ENCODE measurements at regions not wholly inside any gene's neighbourhood (a gene's known extent, or its start where the extent isn't known, plus 50 kb on each side); places are given as distances from the start of the nearest gene placed in this dataset.

DNA sequence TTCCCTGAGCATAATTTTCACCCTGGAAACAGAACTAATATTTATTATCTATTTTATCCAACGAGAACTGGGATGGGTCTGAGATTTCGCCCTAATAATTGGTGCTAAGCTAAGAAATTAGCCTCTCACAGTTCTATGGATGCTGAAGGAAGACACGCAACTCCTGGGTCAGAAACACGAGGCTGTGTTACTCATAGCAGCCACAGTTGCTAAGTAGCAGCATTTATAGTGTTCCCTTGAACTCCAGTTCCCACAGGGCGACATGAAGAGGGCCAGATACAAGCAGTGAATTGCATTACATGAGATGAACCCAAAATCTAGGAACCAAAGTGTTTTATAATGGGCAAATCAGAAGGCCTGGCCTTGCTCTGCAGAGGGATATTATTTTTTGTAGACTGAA is 109.8 kb upstream of the AGR3 start:
- Mint-ChIP-seq H3K27me3 (ENCODE audit: low read depth) (no peaks in the 10 kb centered on the region), H3K9me3 (peaks cover 11% of the 10 kb centered on the region), H3K27ac (ENCODE audit: unreplicated experiment) (no peak overlapping the region)

DNA sequence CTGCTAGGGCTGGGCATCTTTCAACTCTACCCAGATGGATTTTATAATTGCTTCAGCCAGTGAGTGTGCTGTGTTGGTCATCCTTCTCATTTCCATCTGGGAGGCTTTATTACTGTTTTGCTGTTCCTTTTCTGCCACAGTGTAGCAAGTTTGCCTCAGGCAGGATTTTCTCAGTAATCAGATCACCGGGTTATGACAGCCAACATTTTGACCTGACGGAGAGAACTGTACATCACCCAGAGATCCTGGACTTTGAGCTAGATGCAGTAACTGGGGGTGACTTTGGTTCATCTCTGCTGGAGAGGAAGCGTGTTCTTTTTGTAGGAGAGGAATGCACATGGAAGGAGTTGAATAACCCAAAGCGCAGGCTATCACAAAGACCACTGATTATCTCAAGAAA is 111.8 kb upstream of the AGR3 start:
- no peak for DNase-seq (ENCODE audit: low read depth, low spot score)
- H3K4me3 Mint-ChIP-seq, result no peak overlapping the region
- H3K27ac Mint-ChIP-seq (ENCODE audit: unreplicated experiment), result peak overlapping the region; percentile 69
- no peaks in the 10 kb centered on the region for H3K27me3 Mint-ChIP-seq (ENCODE audit: low read depth)
- peaks cover 10% of the 10 kb centered on the region for H3K36me3 Mint-ChIP-seq (ENCODE audit: low read depth)
- H3K4me1 Mint-ChIP-seq, result peaks cover 29% of the 10 kb centered on the region
- H3K9me3 Mint-ChIP-seq, result peaks cover 25% of the 10 kb centered on the region
- TF ChIP-seq, protein P1, sequence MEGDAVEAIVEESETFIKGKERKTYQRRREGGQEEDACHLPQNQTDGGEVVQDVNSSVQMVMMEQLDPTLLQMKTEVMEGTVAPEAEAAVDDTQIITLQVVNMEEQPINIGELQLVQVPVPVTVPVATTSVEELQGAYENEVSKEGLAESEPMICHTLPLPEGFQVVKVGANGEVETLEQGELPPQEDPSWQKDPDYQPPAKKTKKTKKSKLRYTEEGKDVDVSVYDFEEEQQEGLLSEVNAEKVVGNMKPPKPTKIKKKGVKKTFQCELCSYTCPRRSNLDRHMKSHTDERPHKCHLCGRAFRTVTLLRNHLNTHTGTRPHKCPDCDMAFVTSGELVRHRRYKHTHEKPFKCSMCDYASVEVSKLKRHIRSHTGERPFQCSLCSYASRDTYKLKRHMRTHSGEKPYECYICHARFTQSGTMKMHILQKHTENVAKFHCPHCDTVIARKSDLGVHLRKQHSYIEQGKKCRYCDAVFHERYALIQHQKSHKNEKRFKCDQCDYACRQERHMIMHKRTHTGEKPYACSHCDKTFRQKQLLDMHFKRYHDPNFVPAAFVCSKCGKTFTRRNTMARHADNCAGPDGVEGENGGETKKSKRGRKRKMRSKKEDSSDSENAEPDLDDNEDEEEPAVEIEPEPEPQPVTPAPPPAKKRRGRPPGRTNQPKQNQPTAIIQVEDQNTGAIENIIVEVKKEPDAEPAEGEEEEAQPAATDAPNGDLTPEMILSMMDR (conservative IDR thresholded peaks at IDR 0.05), result no peak

More for the DNA sequence above, 109.8 kb upstream of the AGR3 start:
- Mint-ChIP-seq H3K36me3 (ENCODE audit: low read depth) (peaks cover 4% of the 10 kb centered on the region), H3K4me3 (no peak overlapping the region), H3K4me1 (peaks cover 39% of the 10 kb centered on the region)
- DNase-seq (ENCODE audit: low read depth, low spot score), result no peak
- TF ChIP-seq, protein P1 (conservative IDR thresholded peaks at IDR 0.05), result no peak

DNA sequence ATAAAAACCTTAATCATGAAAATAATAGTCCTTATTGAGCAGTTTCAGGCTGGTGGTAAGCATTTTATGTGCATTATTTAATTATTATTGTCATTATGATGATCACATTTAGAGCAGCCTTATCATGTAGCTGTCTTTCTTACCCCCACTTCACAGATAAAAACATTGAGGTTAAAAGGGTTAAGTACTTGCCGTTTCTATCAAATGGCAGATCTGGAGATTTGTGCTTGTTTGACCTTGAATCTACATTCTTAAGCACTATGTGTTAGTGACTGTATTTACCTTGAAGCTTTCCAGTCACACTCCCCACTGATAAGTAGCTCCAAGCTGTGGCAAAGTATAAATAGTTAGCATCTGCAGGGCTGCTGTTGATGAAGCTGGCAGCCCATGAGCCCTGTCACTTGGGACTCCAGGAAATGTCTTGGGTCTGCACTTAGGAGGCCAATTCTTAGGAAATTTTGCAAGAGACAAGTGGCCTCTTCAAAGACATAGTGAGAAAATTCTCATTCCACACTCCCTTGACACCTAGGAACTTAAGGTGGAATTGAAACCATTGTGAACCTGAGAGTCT is 116.8 kb upstream of the AGR3 start:
- no peak overlapping the region for H3K4me3 Mint-ChIP-seq

DNA sequence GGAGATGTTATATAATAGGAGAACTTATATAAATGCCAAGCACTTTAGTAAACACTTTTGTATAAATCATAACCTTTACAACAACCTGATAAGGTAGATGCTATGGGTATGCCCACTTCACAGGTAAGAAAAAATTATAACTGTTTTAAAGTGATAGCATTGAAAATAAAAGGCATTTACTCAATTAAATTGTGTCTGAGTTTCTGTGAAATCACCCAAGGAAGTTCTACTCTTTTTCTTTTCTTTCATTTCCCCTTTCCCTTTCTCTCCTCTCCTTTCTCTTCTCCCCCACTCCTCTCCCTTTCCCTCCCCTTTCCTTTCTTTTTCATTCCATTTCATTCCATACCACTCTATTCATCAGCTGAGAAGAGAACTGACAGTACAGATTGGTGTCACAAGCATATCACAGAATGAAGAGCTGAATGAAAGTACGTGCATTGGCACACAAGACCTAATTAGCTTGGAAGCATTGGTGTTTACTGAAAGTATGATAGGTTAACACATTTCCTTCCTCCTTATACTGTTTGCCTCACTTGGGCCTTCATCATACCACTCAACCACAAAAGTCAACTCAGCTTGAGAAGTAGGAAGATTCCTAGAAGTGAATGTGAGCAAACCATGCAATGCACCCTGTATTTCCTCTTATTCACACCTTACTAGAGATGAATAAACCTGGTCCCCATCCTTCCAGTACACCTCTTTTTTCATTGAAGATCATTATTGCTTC is 117.9 kb upstream of the AGR3 start:
- no peaks in the 10 kb centered on the region for H3K27me3 Mint-ChIP-seq (ENCODE audit: low read depth)
- peaks cover 12% of the 10 kb centered on the region for H3K36me3 Mint-ChIP-seq (ENCODE audit: low read depth)
- no peaks in the 10 kb centered on the region for H3K4me1 Mint-ChIP-seq

More for the DNA sequence above, 116.8 kb upstream of the AGR3 start:
- Mint-ChIP-seq H3K27me3 (ENCODE audit: low read depth) (no peaks in the 10 kb centered on the region), H3K4me1 (peaks cover 2% of the 10 kb centered on the region), H3K36me3 (ENCODE audit: low read depth) (peaks cover 12% of the 10 kb centered on the region), H3K9me3 (peaks cover 25% of the 10 kb centered on the region), H3K27ac (ENCODE audit: unreplicated experiment) (no peak overlapping the region)
- TF ChIP-seq, protein P1 (conservative IDR thresholded peaks at IDR 0.05), result no peak
- no peak for DNase-seq (ENCODE audit: low read depth, low spot score)

DNA sequence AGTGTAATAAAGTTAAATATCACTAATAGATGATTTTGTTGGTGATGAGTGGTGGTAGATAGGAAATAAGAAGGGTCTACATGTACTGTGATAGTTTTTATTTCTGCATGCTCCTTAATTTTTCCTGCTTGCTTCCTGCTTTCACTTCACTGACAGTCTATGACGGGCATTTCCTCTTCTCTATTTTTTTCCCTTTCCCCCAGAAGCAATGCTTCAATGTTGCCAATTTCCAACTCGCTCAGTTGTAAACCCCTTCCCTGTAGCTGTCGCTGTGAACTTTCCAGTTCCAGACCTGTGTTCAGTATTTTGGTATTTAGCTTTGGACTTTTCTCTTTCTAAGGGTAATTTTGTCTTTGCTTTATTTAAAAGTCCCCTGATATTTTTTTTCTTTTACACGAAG is 123.5 kb upstream of the AGR3 start:
- no peak overlapping the region for H3K27ac Mint-ChIP-seq (ENCODE audit: unreplicated experiment)
- TF ChIP-seq, protein P1 (conservative IDR thresholded peaks at IDR 0.05), result no peak

More for the DNA sequence above, 117.9 kb upstream of the AGR3 start:
- H3K27ac Mint-ChIP-seq (ENCODE audit: unreplicated experiment), result no peak overlapping the region
- DNase-seq (ENCODE audit: low read depth, low spot score), result no peak
- no peak overlapping the region for H3K4me3 Mint-ChIP-seq
- H3K9me3 Mint-ChIP-seq, result peaks cover 25% of the 10 kb centered on the region
- TF ChIP-seq, protein P1 (conservative IDR thresholded peaks at IDR 0.05), result no peak

More for the DNA sequence above, 123.5 kb upstream of the AGR3 start:
- peaks cover under 1% of the 10 kb centered on the region for H3K4me1 Mint-ChIP-seq
- H3K9me3 Mint-ChIP-seq, result no peaks in the 10 kb centered on the region
- DNase-seq (ENCODE audit: low read depth, low spot score), result no peak
- peaks cover 2% of the 10 kb centered on the region for H3K36me3 Mint-ChIP-seq (ENCODE audit: low read depth)
- H3K27me3 Mint-ChIP-seq (ENCODE audit: low read depth), result no peaks in the 10 kb centered on the region
- H3K4me3 Mint-ChIP-seq, result no peak overlapping the region
